Activated B cell treated with CpG ODN at 0.5 μM for 24 hours (primary cell): ENCODE measurements at regions not wholly inside any gene's neighbourhood (a gene's known extent, or its start where the extent isn't known, plus 50 kb on each side); places are given as distances from the start of the nearest gene placed in this dataset.

Source experiments
- ATAC-seq: fragments of 200-7000 bp; cut with Tn5 transposase; one replicate; pipeline ENCODE4 v1.10.0; 2021; ENCODE audit warnings: low read depth, mild to moderate bottlenecking, moderate library complexity
- CTCF ChIA-PET: fragments of 350-600 bp; sonication (Branson Sonifier 250); formaldehyde crosslinking; loops from one replicate; lab custom pipeline; 2021; ENCODE audit warnings: antibody characterized with exemption; lab: Charles Lee
- POLR2A ChIA-PET: fragments of 350-600 bp; sonication (Branson Sonifier 250); formaldehyde crosslinking; loops from one replicate; lab custom pipeline; 2021; ENCODE audit warnings: antibody characterized with exemption; lab: Charles Lee
- DNase-seq: peaks from one replicate; pipeline ENCODE4 v3.0.0; 2022
- H3K27ac Mint-ChIP-seq: one replicate; pipeline ENCODE4 v1.8.0; 2020; ENCODE audit warnings: mixed read lengths
- H3K27me3 Mint-ChIP-seq: one replicate; pipeline ENCODE4 v1.8.0; 2021; ENCODE audit warnings: mixed read lengths
- H3K36me3 Mint-ChIP-seq: one replicate; pipeline ENCODE4 v1.8.0; 2021; ENCODE audit warnings: low read depth, mixed read lengths
- H3K4me1 Mint-ChIP-seq: one replicate; pipeline ENCODE4 v1.8.0; 2021; ENCODE audit warnings: mixed read lengths
- H3K4me3 Mint-ChIP-seq: one replicate; pipeline ENCODE4 v1.8.0; 2020; ENCODE audit warnings: mild to moderate bottlenecking, mixed read lengths
- H3K9me3 Mint-ChIP-seq: one replicate; pipeline ENCODE4 v1.8.0; 2020; ENCODE audit warnings: mixed read lengths
- CTCF ChIP-seq: fragments of 200-600 bp; IDR thresholded peaks from one replicate; pipeline ENCODE4 v1.8.0; 2022; ENCODE audit warnings: antibody characterized with exemption, mild to moderate bottlenecking
- intact Hi-C: fragments of 100-400 bp; cut with micrococcal nuclease; formaldehyde crosslinking; loops from one replicate; pipeline ENCODE4 v1.15.1; 2024

GRCh38 chr13:105959876-105960275, 575.6 kb downstream of the EFNB2 start:
- Mint-ChIP-seq H3K4me3 (no peak overlapping the region), H3K27me3 (no peaks in the 10 kb centered on the region), H3K27ac (no peak overlapping the region), H3K9me3 (no peaks in the 10 kb centered on the region), H3K4me1 (no peaks in the 10 kb centered on the region), H3K36me3 (no peaks in the 10 kb centered on the region)
- TF ChIP-seq CTCF, result no peak
- POLR2A ChIA-PET, result no interaction called here
- intact Hi-C loops, result no loop called here
- CTCF ChIA-PET, result no interaction called here
- DNase-seq (no peak), ATAC-seq (no peak)

- ChIA-PET POLR2A (no interaction called here), CTCF (no interaction called here)
- no peak overlapping the region for H3K4me3 Mint-ChIP-seq
- no peak overlapping the region for H3K27ac Mint-ChIP-seq
- no peak for ATAC-seq
- TF ChIP-seq CTCF, result no peak
- no peaks in the 10 kb centered on the region for H3K27me3 Mint-ChIP-seq
- H3K36me3 Mint-ChIP-seq, result no peaks in the 10 kb centered on the region
- DNase-seq, result no peak
- intact Hi-C loops, result no loop called here
- no peaks in the 10 kb centered on the region for H3K4me1 Mint-ChIP-seq
- H3K9me3 Mint-ChIP-seq, result no peaks in the 10 kb centered on the region
Observed at GRCh38 chr13:105957769-105958438, 577.6 kb downstream of the EFNB2 start.

DNA sequence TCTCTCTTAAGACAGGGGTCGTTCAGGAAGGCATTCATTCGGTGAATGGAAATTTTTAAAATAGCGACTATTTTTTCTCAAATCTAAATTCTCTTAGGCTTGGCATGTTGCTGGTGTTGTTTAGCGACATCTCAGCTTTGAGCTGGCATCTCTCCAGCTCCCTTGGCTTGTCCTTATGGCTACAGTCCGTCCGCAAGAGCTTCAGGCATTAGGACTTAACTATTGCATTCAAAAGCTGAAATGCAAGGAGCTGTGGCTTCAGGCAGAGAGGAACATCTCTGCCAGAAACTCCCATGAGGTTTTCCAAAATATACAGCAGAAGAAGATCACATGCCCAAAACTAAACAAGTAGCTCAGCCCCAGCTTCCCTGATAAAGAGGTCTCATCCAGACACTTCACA, 578.5 kb downstream of the EFNB2 start:
- no peaks in the 10 kb centered on the region for H3K4me1 Mint-ChIP-seq
- H3K9me3 Mint-ChIP-seq, result no peaks in the 10 kb centered on the region
- no peak for TF ChIP-seq CTCF
- no peak overlapping the region for H3K4me3 Mint-ChIP-seq
- POLR2A ChIA-PET, result no interaction called here
- H3K27ac Mint-ChIP-seq, result no peak overlapping the region
- CTCF ChIA-PET, result no interaction called here
- H3K27me3 Mint-ChIP-seq, result no peaks in the 10 kb centered on the region
- no peaks in the 10 kb centered on the region for H3K36me3 Mint-ChIP-seq
- no peak for DNase-seq
- intact Hi-C loops, result no loop called here
- ATAC-seq, result no peak

DNA sequence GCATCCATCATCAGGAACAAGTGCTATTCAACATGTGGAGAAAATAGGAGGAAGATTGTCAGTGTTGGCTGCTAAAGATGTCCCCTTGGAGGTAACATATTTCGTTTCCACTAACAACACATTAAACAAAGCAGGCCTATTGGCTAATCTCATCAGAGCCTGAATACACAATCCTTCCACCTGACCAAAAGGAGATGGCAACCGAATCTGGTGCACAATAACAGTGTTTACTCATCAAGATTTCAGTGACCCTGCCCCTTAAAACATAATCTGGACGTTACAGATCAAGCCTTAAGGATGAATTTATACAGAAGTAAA, 582.5 kb downstream of the EFNB2 start:
- ATAC-seq (no peak), DNase-seq (no peak)
- ChIA-PET CTCF (no interaction called here), POLR2A (no interaction called here)
- Mint-ChIP-seq H3K9me3 (no peaks in the 10 kb centered on the region), H3K4me1 (no peaks in the 10 kb centered on the region), H3K4me3 (no peak overlapping the region), H3K27ac (no peak overlapping the region), H3K36me3 (no peaks in the 10 kb centered on the region), H3K27me3 (no peaks in the 10 kb centered on the region)
- intact Hi-C loops, result no loop called here
- TF ChIP-seq CTCF, result no peak

DNA sequence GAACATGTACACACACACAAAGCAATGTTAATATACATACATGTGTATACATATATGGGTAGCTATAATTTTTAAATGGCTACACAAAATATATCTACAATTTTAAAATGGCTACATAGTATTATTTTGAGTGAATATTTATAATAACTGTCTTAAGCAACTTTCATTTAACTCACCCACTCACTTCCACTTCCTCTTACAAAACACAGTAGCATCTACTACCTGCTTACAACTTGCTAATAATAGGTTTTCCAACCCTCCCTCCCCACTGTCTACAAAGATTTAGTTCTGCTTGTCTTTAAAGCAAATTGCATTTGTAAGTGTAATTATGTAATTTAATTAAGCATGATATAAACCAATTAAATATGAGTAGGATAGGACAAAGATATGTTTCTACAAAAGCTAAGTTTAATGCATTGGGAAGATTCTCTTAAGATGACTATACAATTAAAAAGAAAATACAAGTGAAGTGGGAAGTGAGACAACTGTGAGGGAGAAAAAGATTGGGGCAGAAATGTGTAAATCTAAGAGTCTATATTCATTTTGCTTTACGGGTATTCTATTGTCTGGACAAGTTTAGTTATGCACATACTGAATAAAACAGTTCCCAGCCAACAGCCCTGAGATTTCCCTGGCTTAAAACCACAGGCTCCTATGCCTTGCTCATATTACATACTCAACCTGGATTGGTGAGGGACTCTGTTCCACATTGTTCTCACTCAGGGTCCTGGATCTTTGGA, 583.1 kb downstream of the EFNB2 start:
- no peaks in the 10 kb centered on the region for H3K36me3 Mint-ChIP-seq
- POLR2A ChIA-PET, result no interaction called here
- no peak overlapping the region for H3K4me3 Mint-ChIP-seq
- CTCF ChIA-PET, result no interaction called here
- ATAC-seq (no peak), DNase-seq (no peak)
- no peak overlapping the region for H3K27ac Mint-ChIP-seq
- no peaks in the 10 kb centered on the region for H3K27me3 Mint-ChIP-seq
- no peaks in the 10 kb centered on the region for H3K4me1 Mint-ChIP-seq
- no peak for TF ChIP-seq CTCF
- no peaks in the 10 kb centered on the region for H3K9me3 Mint-ChIP-seq
- intact Hi-C loops, result no loop called here
